A549 (cell line): ENCODE measurements at regions not wholly inside any gene's neighbourhood (a gene's known extent, or its start where the extent isn't known, plus 50 kb on each side); places are given as distances from the start of the nearest gene placed in this dataset.

ENCODE experiments used
- CBX8 ChIP-seq: fragments of 200-600 bp; sonication (generic); IDR thresholded peaks from 2 replicates; pipeline ENCODE4 v1.6.1; 2016
- EP300 ChIP-seq, 2 experiments: fragments of >200 bp; sonication (Bioruptor Twin); formaldehyde crosslinking; IDR thresholded peaks; 2 replicates in 1 of 2; 3 replicates in 1 of 2; pipeline ENCODE4 v1.6.1; 2016 to 2017
- MYC ChIP-seq: IDR thresholded peaks from 2 replicates; pipeline ENCODE4 v1.6.1; 2012; ENCODE audit warnings: mild to moderate bottlenecking, inconsistent platforms, low read length, improper control_type of control experiment, borderline replicate concordance
- POLR2A ChIP-seq: IDR thresholded peaks from 2 replicates; pipeline ENCODE4 v1.6.1; 2012; ENCODE audit warnings: mild to moderate bottlenecking, low read length
- TF ChIP-seq, protein P1 (sequence below): fragments of >200 bp; sonication (Bioruptor Twin); formaldehyde crosslinking; IDR thresholded peaks from 3 replicates; pipeline ENCODE4 v1.5.1; 2016
- TF ChIP-seq, protein P2 (sequence below): fragments of 450-650 bp; IDR thresholded peaks from 2 replicates; pipeline ENCODE4 v1.6.1; 2014; ENCODE audit warnings: antibody characterized with exemption

DNA sequence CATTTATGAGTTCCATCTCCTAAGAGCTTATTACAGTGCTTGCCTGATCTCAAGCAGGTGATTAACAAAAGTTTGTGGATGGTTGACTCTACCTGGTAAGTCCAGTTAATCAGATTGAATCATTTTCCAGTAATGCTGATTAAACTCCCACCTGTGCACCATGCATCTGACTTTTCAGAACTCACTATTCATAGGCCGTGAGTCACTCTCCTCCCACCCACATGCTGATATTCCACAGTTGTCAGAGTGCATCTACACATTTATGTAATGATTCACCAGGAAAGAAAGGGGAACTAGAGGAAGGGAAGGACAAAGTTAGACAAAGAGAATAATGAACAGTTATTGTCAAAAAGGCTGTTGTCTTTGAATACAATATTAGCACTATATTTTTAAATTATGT, 106.2 kb upstream of the UBE3A start:
- TF ChIP-seq MYC (no peak), CBX8 (no peak), POLR2A (no peak), EP300 (IDR thresholded peaks at IDR 0.05) (no peak)
- TF ChIP-seq, protein P1, sequence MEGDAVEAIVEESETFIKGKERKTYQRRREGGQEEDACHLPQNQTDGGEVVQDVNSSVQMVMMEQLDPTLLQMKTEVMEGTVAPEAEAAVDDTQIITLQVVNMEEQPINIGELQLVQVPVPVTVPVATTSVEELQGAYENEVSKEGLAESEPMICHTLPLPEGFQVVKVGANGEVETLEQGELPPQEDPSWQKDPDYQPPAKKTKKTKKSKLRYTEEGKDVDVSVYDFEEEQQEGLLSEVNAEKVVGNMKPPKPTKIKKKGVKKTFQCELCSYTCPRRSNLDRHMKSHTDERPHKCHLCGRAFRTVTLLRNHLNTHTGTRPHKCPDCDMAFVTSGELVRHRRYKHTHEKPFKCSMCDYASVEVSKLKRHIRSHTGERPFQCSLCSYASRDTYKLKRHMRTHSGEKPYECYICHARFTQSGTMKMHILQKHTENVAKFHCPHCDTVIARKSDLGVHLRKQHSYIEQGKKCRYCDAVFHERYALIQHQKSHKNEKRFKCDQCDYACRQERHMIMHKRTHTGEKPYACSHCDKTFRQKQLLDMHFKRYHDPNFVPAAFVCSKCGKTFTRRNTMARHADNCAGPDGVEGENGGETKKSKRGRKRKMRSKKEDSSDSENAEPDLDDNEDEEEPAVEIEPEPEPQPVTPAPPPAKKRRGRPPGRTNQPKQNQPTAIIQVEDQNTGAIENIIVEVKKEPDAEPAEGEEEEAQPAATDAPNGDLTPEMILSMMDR = no peak
- TF ChIP-seq, protein P2, sequence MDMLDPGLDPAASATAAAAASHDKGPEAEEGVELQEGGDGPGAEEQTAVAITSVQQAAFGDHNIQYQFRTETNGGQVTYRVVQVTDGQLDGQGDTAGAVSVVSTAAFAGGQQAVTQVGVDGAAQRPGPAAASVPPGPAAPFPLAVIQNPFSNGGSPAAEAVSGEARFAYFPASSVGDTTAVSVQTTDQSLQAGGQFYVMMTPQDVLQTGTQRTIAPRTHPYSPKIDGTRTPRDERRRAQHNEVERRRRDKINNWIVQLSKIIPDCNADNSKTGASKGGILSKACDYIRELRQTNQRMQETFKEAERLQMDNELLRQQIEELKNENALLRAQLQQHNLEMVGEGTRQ = no peak
